Glutamatergic neuron (in vitro differentiated cells): ENCODE measurements at regions not wholly inside any gene's neighbourhood (a gene's known extent, or its start where the extent isn't known, plus 50 kb on each side); places are given as distances from the start of the nearest gene placed in this dataset.

Experiments used
- DNase-seq: peaks from one replicate; pipeline ENCODE4 v3.0.0; 2022
- H3K27ac Mint-ChIP-seq: one replicate; pipeline ENCODE4 v1.8.0; 2020; ENCODE audit warnings: mild to moderate bottlenecking, mixed read lengths, inconsistent platforms; ENCODE audit not compliant: unreplicated experiment
- H3K27me3 Mint-ChIP-seq: one replicate; pipeline ENCODE4 v1.8.0; 2020; ENCODE audit warnings: mild to moderate bottlenecking, moderate library complexity, mixed read lengths, inconsistent platforms; ENCODE audit not compliant: unreplicated experiment
- H3K36me3 Mint-ChIP-seq: one replicate; pipeline ENCODE4 v1.8.0; 2020; ENCODE audit warnings: mild to moderate bottlenecking, mixed read lengths, inconsistent platforms; ENCODE audit not compliant: unreplicated experiment
- H3K4me1 Mint-ChIP-seq: one replicate; pipeline ENCODE4 v1.8.0; 2020; ENCODE audit warnings: mild to moderate bottlenecking, low read depth, mixed read lengths, inconsistent platforms; ENCODE audit not compliant: unreplicated experiment
- H3K4me3 Mint-ChIP-seq: one replicate; pipeline ENCODE4 v1.8.0; 2020; ENCODE audit warnings: mild to moderate bottlenecking, mixed read lengths, inconsistent platforms; ENCODE audit not compliant: unreplicated experiment
- H3K9me3 Mint-ChIP-seq: one replicate; pipeline ENCODE4 v1.8.0; 2020; ENCODE audit warnings: mild to moderate bottlenecking, moderate library complexity, mixed read lengths, inconsistent platforms; ENCODE audit not compliant: unreplicated experiment
- TF ChIP-seq, protein P1 (sequence below): fragments of 200-600 bp; sonication (generic); IDR thresholded peaks from one replicate; pipeline ENCODE4 v1.5.0; 2021; ENCODE audit not compliant: partially characterized antibody, unreplicated experiment

DNA sequence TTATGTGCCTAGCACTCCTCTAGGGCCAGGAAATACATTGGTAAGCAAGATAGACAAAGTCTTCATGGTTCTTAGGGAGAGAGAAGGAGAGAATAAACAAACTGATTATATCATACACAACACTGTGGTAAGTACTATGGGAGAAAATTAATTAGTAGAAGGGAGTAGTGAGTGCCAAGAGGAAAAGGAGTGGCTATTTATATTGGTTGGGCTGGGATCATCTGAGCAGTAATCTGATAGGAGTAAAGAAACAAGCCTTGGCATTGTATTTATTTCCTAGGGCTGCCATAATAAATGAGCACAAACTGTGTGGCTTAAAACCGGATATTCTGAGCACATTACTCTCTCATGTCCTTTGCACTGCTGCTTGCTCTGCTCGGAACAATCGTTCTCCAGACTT is 158.1 kb upstream of the PHF14 start:
- TF ChIP-seq, protein P1, sequence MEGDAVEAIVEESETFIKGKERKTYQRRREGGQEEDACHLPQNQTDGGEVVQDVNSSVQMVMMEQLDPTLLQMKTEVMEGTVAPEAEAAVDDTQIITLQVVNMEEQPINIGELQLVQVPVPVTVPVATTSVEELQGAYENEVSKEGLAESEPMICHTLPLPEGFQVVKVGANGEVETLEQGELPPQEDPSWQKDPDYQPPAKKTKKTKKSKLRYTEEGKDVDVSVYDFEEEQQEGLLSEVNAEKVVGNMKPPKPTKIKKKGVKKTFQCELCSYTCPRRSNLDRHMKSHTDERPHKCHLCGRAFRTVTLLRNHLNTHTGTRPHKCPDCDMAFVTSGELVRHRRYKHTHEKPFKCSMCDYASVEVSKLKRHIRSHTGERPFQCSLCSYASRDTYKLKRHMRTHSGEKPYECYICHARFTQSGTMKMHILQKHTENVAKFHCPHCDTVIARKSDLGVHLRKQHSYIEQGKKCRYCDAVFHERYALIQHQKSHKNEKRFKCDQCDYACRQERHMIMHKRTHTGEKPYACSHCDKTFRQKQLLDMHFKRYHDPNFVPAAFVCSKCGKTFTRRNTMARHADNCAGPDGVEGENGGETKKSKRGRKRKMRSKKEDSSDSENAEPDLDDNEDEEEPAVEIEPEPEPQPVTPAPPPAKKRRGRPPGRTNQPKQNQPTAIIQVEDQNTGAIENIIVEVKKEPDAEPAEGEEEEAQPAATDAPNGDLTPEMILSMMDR, result no peak
- no peak overlapping the region for H3K27ac Mint-ChIP-seq
- no peaks in the 10 kb centered on the region for H3K9me3 Mint-ChIP-seq
- H3K4me1 Mint-ChIP-seq, result no peaks in the 10 kb centered on the region
- no peaks in the 10 kb centered on the region for H3K36me3 Mint-ChIP-seq
- H3K27me3 Mint-ChIP-seq, result no peaks in the 10 kb centered on the region
- H3K4me3 Mint-ChIP-seq, result no peak overlapping the region
- DNase-seq, result no peak

DNA sequence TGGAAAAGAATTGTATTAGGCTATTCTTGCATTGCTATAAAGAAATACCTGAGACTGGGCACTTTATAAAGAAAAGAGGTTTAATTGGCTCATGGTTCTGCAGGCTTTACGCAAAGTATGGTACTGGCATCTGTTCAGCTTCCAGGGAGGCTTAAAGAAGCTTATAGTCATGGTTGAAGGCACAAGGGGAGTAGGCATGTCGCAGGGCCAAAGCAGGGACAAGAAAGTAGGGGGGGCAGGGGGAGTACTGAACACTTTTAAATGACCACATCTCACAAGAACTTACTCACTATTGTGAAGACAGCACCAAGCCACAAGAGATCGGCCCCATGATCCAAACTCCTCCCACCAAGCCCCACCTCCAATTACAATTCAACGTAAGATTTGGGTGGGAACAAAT is 152.5 kb upstream of the PHF14 start:
- Mint-ChIP-seq H3K4me3 (no peak overlapping the region), H3K9me3 (no peaks in the 10 kb centered on the region), H3K27me3 (no peaks in the 10 kb centered on the region), H3K4me1 (no peaks in the 10 kb centered on the region), H3K27ac (no peak overlapping the region), H3K36me3 (no peaks in the 10 kb centered on the region)
- TF ChIP-seq, protein P1, result no peak
- DNase-seq, result no peak

DNA sequence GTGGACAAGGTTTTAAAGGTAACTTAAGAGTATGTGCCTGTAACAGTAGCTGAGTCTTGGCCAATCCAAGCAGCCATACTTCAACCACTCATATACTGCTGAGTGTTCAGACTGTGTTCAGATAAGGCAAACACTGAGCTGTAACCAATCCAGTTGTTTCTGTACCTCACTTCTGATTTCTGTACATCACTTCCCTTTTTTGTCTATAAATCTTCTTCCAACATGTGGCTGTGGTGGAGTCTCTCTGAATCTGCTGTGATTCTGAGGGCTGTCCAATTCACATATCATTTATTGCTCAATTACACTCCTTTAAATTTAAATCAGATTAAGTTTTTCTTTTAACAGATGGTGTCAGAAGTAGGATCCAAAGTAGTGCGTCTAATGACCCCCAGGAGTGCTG is 149.5 kb upstream of the PHF14 start:
- Mint-ChIP-seq H3K27ac (no peak overlapping the region), H3K9me3 (no peaks in the 10 kb centered on the region), H3K4me1 (no peaks in the 10 kb centered on the region), H3K4me3 (no peak overlapping the region), H3K36me3 (no peaks in the 10 kb centered on the region), H3K27me3 (no peaks in the 10 kb centered on the region)
- TF ChIP-seq, protein P1, result no peak
- DNase-seq, result no peak

DNA sequence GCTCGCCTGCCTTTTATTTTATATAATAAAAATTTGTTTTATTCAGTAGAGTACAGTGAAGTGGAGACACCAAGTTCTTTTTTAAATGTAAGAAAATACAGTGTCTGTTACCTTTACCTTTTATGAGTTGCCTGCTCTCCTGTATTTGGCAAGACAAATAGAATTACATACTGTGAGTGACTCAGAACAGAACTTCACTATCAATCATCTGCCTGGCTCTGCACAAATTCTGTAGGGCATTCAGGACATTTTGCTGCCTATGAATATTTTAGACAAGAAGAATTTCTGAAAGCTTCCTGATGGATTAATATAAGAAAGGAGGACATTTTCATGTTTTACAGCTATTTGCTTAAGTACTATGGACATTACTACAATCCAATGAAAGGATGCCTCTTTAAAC is 135.4 kb upstream of the PHF14 start:
- Mint-ChIP-seq H3K36me3 (no peaks in the 10 kb centered on the region), H3K4me3 (no peak overlapping the region), H3K4me1 (no peaks in the 10 kb centered on the region), H3K27me3 (no peaks in the 10 kb centered on the region), H3K9me3 (peaks cover 2% of the 10 kb centered on the region), H3K27ac (no peak overlapping the region)
- DNase-seq, result no peak
- TF ChIP-seq, protein P1, result no peak

DNA sequence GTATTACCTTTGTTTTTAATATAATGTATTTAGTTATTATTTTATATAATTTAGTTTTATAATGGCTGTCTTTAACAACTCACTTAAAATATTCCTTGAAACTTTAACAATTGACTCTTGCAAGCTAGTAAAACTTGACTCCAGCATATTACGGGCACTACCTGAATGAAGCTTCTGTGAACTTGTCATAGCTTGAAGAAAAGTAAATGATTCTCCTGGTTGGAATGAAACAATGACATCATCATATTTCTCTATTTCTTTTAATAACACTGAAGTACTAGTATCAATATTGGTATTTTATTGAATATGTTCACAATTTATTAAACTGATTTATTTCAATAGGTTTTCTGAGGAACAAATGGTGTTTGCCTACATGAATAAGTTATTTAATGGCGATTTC is 128.4 kb upstream of the PHF14 start:
- Mint-ChIP-seq H3K36me3 (no peaks in the 10 kb centered on the region), H3K4me1 (no peaks in the 10 kb centered on the region), H3K27me3 (no peaks in the 10 kb centered on the region), H3K9me3 (peaks cover 2% of the 10 kb centered on the region), H3K4me3 (no peak overlapping the region), H3K27ac (no peak overlapping the region)
- DNase-seq, result no peak
- TF ChIP-seq, protein P1, result no peak
